ENCODE measurements at regions not wholly inside any gene's neighbourhood (a gene's known extent, or its start where the extent isn't known, plus 50 kb on each side); places are given as distances from the start of the nearest gene placed in this dataset.
A peak's percentile ranks its signal among the peaks of the same experiment; 100 is the strongest.

DNA sequence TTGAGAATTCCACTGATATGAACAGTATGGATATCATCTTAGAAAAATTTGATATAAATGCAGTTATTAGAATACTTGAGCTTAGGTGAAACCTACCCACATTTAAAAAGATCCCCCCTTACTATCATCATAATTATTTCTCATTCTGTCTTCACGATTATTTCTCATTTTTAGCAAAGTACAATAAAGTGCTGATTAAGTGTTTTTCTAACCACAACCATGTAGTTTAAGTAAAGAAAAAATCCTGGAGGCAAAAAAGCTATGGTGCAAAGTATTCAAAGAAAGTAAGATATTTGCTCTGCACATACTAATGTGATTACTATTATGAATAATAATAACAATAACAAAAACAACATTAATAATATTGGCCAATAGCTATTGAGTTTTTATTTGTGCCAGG, 365.6 kb upstream of the PCDH7 start:
- H3K4me1 Mint-ChIP-seq = no peaks in the 10 kb centered on the region
- no peak overlapping the region for H3K4me3 Mint-ChIP-seq
- H3K9me3 Mint-ChIP-seq = peaks cover 30 to 31% of the 10 kb centered on the region in 2 donors
- H3K27me3 Mint-ChIP-seq = no peaks in the 10 kb centered on the region
- ATAC-seq (no peak), DNase-seq (no peak)
- H3K27ac Mint-ChIP-seq = no peak overlapping the region

DNA sequence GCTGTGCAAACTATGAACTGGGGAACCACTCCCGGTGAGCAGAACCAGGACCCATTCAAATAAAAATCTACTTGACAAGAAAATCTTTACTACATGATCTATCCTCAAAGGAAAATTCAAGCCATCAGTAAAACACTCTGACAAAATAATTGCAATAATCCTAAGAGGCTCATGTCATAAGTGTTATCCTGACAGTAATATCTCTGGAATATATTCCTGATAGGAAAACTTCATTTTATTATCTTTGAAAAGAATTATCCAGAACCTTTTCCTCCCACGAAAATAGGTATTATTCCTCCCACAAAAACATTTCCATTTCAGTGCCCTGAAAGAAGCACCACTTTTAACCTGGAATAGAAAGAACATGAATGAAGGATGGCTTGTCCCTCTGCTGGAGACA, 357.7 kb upstream of the PCDH7 start:
- H3K27me3 Mint-ChIP-seq = no peaks in the 10 kb centered on the region
- H3K4me1 Mint-ChIP-seq = no peaks in the 10 kb centered on the region
- no peak overlapping the region for H3K4me3 Mint-ChIP-seq
- no peak for ATAC-seq
- no peak overlapping the region for H3K27ac Mint-ChIP-seq
- DNase-seq = no peak
- peaks cover 27 to 29% of the 10 kb centered on the region in 2 donors for H3K9me3 Mint-ChIP-seq

DNA sequence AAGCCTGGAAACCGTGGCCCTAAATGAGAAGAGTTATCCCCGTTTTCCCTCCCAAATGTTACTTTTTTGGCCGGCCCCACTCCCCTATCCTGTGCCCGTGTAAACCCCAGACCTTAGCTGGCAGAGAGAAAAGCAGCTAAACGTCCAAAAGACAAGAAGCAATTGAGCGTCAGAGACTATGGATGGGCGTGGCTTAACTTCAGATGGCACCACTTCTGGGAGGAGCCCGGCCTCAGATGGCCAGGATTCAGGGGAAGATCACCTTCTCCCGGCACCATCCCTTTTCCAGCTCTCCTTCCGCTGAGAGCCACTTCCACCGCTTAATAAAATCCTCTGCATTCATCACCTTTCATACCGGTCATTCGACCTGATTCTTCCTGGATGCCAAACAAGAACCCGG, 350.1 kb upstream of the PCDH7 start:
- H3K4me1 Mint-ChIP-seq = no peaks in the 10 kb centered on the region
- H3K27me3 Mint-ChIP-seq = no peaks in the 10 kb centered on the region
- ATAC-seq (no peak), DNase-seq (no peak)
- H3K9me3 Mint-ChIP-seq = peaks cover 4 to 17% of the 10 kb centered on the region in 2 donors
- H3K4me3 Mint-ChIP-seq = no peak overlapping the region
- H3K27ac Mint-ChIP-seq = no peak overlapping the region

DNA sequence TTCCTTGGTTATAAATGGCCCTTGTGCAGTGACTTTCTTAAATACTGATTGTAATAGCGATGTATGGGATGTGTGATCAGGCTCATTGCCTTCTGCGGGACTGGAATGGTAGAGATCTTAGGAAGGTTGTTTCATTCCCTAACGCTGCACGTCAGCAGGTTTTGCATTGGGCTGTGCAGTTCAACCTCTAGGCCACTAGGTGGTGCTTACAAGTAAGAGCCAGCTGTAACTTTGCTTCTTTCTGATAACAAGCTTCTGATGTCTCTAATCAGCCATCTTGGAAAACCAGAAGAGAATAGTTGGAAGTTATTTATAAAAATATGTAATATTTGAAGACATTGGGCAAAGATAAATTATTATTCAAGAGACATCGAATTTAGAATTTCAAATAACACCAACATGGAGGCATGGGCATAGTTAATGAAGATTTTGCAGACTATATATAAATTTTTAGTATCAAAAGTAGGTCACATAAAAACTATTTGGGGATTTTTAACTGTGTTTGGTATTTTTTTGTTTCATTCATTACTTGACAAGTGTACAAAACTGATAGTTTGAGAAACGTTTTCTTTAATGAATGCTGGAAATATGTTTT, 339.7 kb upstream of the PCDH7 start:
- Mint-ChIP-seq H3K27ac (no peak overlapping the region), H3K4me3 (no peak overlapping the region), H3K27me3 (no peaks in the 10 kb centered on the region), H3K4me1 (no peaks in the 10 kb centered on the region), H3K9me3 (peaks cover 10 to 11% of the 10 kb centered on the region in 2 donors)
- ATAC-seq (no peak), DNase-seq (peak in 1 of 2 donors; percentile 14)

DNA sequence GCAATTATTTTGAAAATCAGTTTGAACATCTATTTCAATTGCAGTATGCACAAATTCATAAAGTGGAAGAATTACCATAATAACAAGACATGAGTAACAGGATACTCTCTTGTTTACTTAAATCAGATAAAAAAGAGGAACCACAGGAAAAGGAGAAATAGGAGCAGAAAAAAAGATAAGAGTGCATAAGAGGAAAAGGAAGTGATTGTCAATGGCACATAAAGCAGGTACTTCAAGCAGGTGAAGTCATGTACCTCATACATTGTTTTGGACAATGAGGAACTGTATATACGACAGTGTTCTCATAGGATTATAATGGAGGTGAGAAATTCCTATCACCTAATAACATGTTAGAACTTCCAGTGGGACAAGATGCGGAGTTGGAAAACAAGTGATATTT, 334.5 kb upstream of the PCDH7 start:
- H3K4me3 Mint-ChIP-seq = no peak overlapping the region
- ATAC-seq (no peak), DNase-seq (no peak)
- H3K9me3 Mint-ChIP-seq = peaks cover 12 to 13% of the 10 kb centered on the region in 2 donors
- no peaks in the 10 kb centered on the region for H3K27me3 Mint-ChIP-seq
- no peak overlapping the region for H3K27ac Mint-ChIP-seq
- no peaks in the 10 kb centered on the region for H3K4me1 Mint-ChIP-seq

DNA sequence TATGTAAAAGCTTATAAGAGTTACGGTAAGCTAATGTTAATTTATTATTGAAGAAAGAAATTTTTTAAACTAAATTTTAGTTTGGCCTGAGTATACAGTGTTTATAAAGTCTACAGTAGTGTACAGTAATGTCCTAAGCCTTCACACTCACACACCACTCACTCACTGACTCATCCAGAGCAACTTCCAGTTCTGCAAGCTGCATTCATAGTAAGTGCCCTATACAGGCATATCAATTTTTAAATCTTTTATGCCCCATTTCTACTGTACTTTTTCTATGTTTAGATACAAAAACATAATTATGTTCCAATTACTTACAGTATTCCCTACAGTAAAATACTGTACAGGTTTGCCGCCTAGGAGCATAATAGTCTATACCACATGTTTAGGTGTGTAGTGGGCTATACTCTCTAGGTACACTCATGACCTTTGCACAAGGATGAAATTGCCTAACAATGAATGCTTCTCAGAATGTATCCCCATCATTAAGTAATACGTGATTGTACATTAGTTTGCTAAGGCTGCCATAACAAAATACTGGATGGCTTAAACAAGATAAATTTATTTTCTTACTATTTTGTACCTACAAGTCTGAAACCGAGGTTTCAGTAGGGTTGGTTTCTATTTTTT, 333.8 kb upstream of the PCDH7 start:
- H3K4me3 Mint-ChIP-seq = no peak overlapping the region
- no peak for ATAC-seq

DNA sequence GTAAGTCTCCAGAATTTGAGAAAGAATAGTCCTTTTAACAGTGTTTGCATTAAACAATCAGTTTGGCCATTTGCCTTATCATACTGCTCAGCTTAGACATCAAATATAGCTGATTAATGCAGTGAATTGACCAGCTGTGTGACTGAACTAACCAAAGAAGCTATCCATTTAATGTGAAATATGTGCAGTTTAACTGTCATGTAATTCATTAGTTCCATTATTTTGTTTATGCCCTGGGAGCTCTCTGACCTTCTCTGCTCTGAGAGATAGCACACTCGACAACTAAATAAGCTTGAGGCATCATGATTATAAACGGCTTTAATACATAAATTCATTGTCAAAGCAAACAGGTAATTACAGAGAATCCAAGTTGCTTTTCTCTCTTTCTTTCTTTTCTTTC, 324.3 kb upstream of the PCDH7 start:
- peaks cover 6 to 14% of the 10 kb centered on the region in 2 donors for H3K9me3 Mint-ChIP-seq
- H3K27ac Mint-ChIP-seq = no peak overlapping the region
- no peaks in the 10 kb centered on the region for H3K4me1 Mint-ChIP-seq
- DNase-seq (no peak), ATAC-seq (no peak)
- H3K27me3 Mint-ChIP-seq = no peaks in the 10 kb centered on the region
- no peak overlapping the region for H3K4me3 Mint-ChIP-seq

More for the DNA sequence above, 333.8 kb upstream of the PCDH7 start:
- H3K27ac Mint-ChIP-seq = no peak overlapping the region
- H3K27me3 Mint-ChIP-seq = no peaks in the 10 kb centered on the region
- H3K4me1 Mint-ChIP-seq = no peaks in the 10 kb centered on the region
- H3K9me3 Mint-ChIP-seq = peaks cover 12 to 13% of the 10 kb centered on the region in 2 donors
- no peak for DNase-seq

DNA sequence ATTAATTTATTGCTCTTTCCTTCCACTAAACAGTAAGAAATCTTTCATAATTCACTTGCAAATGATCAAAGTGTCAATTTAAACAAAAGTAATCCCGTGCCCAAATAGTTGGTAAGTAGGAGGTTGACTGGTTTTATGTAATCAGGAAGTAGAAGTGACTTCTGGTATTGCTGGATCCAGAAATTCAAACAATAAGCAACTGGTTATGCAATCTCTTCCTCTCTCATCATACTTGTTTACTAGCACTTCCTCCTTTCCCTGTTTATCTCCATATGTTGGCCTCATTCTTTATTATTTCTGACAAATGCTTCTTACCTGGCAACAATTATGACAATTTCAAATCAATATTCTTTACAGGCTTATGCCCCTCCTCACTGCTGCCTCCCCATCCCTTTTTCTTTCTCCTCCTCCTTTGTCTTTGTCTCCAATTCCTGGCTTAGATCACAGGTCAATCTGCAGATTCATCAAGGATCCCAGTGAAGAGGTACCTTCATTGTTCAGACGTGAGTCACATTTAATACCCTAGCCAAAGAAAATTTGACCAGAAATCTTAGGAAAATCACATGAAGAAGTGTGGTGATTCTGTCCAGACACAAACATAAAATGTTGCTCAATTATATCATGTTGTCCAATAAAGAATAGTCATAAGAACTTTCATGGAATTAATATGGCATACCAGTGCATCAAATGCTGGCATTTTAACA, 323.2 kb upstream of the PCDH7 start:
- H3K4me3 Mint-ChIP-seq = no peak overlapping the region

DNA sequence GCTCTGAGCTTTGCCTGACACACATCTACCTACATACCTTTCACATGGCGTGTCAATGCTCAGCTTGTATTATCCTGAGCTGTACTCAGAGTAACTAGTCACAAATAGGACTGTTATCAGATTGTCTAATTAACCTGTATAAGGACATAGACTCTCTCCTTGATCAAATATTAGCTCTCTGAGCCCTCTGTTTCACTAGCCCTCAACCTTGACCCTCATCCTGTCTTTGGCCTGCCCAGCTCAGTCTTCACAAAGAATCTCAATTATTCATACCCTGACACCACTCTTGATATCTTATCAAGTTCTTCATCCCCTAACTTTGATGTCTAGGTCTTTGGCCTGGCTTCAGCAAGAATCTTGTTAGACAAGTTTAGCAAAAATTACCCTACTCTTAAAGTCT, 320.7 kb upstream of the PCDH7 start:
- Mint-ChIP-seq H3K9me3 (peaks cover 6 to 14% of the 10 kb centered on the region in 2 donors), H3K27ac (no peak overlapping the region), H3K4me3 (no peak overlapping the region), H3K4me1 (no peaks in the 10 kb centered on the region), H3K27me3 (no peaks in the 10 kb centered on the region)
- no peak for ATAC-seq
- no peak for DNase-seq

More for the DNA sequence above, 323.2 kb upstream of the PCDH7 start:
- H3K4me1 Mint-ChIP-seq = no peaks in the 10 kb centered on the region
- ATAC-seq (no peak), DNase-seq (no peak)
- peaks cover 6 to 14% of the 10 kb centered on the region in 2 donors for H3K9me3 Mint-ChIP-seq
- H3K27me3 Mint-ChIP-seq = no peaks in the 10 kb centered on the region
- H3K27ac Mint-ChIP-seq = no peak overlapping the region

DNA sequence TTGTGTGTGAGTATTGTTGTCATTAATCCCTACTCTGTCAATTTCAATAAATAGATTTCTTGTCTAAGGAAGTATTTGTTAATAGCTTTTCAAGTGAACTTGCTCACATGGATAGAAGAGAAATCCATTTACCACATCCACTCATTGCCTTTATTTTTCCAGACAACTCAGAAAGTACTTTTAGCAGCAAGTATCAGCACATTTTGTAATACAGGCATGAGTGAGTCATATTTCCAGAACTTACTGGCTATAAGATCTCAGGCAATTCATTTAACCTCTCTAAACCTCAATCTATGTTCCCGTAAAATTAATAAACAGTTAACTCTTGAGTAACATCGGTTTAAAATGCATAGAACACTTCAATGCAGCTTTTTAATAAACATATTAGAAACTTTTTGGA, 317.9 kb upstream of the PCDH7 start:
- no peaks in the 10 kb centered on the region for H3K27me3 Mint-ChIP-seq
- DNase-seq (no peak), ATAC-seq (no peak)
- no peak overlapping the region for H3K27ac Mint-ChIP-seq
- H3K4me3 Mint-ChIP-seq = no peak overlapping the region
- no peaks in the 10 kb centered on the region for H3K4me1 Mint-ChIP-seq
- H3K9me3 Mint-ChIP-seq = peaks cover 6 to 14% of the 10 kb centered on the region in 2 donors

DNA sequence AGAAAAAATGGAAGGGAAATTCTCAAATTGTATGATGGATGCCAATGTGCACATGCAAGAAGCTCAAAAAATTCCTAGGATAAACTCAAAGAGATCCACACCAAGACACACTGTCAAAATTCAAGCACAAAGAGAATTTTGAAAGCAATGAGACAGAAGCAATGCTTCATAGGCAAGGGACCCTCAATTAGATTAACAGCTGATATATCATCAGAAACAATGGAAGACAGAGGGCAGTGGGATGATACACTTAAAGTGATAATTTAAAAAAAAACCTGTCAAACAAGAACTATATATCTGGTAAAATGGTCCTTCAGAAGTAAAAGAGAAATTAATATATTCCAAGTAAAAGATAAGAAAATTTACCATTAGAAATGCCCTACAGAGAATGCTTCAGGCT, 306.3 kb upstream of the PCDH7 start:
- Mint-ChIP-seq H3K27me3 (no peaks in the 10 kb centered on the region), H3K9me3 (peaks cover 39 to 65% of the 10 kb centered on the region in 2 donors), H3K4me1 (no peaks in the 10 kb centered on the region), H3K4me3 (no peak overlapping the region), H3K27ac (peak overlapping the region in 1 of 2 donors; percentile 31)
- ATAC-seq = no peak
- DNase-seq = no peak

DNA sequence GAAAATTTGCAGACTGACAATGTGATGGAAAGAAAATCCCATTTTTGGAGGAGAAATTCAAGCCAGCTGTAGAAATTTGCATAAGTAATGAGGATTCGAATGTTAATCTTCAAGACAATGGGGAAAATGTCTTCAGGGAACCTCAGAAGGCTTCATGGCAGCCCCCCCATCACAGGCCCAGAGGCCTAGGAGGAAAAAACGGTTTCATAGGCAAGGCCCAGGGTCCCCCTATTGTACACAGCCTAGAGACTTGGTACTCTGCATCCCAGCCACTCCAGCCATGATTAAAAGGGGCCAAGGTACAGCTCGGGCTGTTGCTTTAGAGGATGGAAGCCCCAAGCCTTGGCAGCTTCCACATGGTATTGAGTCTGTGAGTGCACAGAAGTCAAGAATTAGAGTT, 303.6 kb upstream of the PCDH7 start:
- Mint-ChIP-seq H3K4me3 (no peak overlapping the region), H3K9me3 (peaks cover 24 to 44% of the 10 kb centered on the region in 2 donors), H3K4me1 (no peaks in the 10 kb centered on the region), H3K27me3 (no peaks in the 10 kb centered on the region), H3K27ac (no peak overlapping the region)
- no peak for ATAC-seq
- DNase-seq = no peak

DNA sequence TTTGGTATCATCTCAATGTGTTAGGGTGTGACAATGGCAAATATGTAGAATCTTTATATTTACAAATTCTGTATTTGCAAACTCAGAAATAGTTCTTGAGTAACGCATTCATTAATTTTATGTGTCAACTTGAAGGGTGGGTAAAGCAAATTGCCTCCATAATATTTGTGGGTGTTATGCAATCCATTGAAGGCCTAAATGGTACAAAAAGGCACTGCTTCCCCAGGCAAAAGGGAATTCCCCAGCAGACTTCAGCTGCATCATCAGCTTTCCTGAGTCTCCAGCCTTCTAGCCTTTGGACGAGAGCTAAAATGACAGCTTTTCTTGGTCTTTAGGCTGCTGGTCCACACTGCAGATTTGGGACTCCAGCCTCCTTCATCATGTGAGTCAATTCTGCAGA, 292.2 kb upstream of the PCDH7 start:
- H3K4me3 Mint-ChIP-seq = no peak overlapping the region
- peaks cover 25 to 26% of the 10 kb centered on the region in 2 donors for H3K9me3 Mint-ChIP-seq
- no peaks in the 10 kb centered on the region for H3K4me1 Mint-ChIP-seq
- H3K27ac Mint-ChIP-seq = no peak overlapping the region
- H3K27me3 Mint-ChIP-seq = no peaks in the 10 kb centered on the region
- no peak for DNase-seq
- ATAC-seq = no peak

DNA sequence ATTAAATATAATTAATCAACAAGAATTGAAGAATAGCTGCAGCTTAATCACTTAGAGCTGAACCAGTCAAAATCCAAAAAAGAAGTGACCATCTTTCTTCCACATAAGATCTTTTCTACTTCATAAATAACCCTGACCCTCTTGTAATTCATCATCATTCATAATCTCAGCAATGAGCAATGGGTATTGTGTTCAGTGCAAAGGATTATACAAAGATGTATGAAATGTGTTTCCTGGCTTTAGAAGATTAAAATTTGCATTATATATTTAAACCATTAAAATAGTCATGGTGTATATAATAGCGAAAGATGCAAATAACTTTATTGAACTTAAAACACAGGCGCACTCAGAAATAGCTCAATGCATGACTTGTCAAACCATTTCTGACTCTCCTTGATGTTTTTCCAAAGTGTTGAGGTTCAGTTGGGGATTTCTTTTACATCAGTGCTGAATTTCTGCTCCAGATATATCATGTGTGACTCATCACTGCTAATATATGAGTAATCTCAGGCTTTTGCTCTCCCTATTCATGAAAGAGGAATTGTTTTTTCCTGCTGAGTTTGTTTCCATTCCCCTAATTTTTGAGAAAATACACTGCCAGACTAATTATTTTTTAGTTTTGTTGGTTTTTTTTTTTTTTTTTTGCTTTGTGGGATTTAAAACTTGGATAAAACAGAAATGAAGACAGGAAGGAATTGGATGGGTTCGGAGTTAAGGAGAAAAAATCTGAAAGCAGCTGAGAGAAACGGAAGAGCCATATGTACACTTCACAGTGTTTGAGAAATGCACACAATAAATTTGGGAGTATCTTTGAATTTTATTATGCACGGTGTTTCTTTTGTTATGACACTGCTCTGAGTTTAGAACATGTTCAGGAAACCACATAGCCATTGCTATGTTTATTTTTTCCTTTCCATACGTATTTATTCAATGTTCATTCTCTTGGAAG, 290.1 kb upstream of the PCDH7 start:
- no peak for DNase-seq
- H3K4me1 Mint-ChIP-seq = no peaks in the 10 kb centered on the region
- no peaks in the 10 kb centered on the region for H3K27me3 Mint-ChIP-seq
- no peak for ATAC-seq
- no peak overlapping the region for H3K27ac Mint-ChIP-seq
- peaks cover 14 to 17% of the 10 kb centered on the region in 2 donors for H3K9me3 Mint-ChIP-seq
- no peak overlapping the region for H3K4me3 Mint-ChIP-seq

DNA sequence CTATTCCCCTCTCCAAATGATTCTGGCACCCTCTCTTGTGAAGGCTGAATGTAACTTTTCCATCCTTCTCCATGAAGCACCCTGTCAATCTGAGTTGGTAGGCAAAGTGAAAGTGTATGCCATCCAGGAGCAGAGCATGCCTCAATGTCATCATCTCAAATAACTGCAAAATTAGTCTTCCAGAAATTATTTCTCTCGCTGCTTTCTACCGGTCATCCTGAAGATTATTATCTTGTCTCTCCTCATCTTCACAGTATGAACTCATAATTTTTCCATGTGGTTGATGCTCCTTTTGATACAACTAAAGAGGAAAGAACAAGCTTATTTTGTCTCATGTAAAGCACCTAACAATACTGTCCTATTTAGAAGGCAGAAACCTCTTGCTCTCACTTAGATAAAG, 285.5 kb upstream of the PCDH7 start:
- ATAC-seq (no peak), DNase-seq (no peak)
- H3K4me3 Mint-ChIP-seq = no peak overlapping the region
- H3K27ac Mint-ChIP-seq = no peak overlapping the region
- H3K27me3 Mint-ChIP-seq = no peaks in the 10 kb centered on the region
- no peaks in the 10 kb centered on the region for H3K4me1 Mint-ChIP-seq
- H3K9me3 Mint-ChIP-seq = peaks cover 11 to 12% of the 10 kb centered on the region in 2 donors

Measured in stimulated activated naive CD8-positive, alpha-beta T cell treated with anti-CD3 and anti-CD28 coated beads, Interleukin-15, amount 100 ng/mL, for 72 hours (primary cell).